Fibroblast of the aortic adventitia (primary cell): ENCODE measurements at regions not wholly inside any gene's neighbourhood (a gene's known extent, or its start where the extent isn't known, plus 50 kb on each side); places are given as distances from the start of the nearest gene placed in this dataset.

Experiments used
- DNase-seq: peaks from one replicate; pipeline ENCODE4 v3.0.0-alpha.2; 2010; ENCODE audit warnings: low read depth
- H3K4me3 ChIP-seq: 2 replicates; pipeline ENCODE4 v1.5.1; 2011; ENCODE audit warnings: low read depth, mild to moderate bottlenecking, control low read depth, low read length, moderate library complexity
- CTCF ChIP-seq: IDR thresholded peaks from 2 replicates; pipeline ENCODE4 v1.5.1; 2011; ENCODE audit warnings: mild to moderate bottlenecking, low read length, control low read depth, inconsistent platforms; ENCODE audit not compliant: insufficient read depth

- TF ChIP-seq CTCF, result no peak
- DNase-seq, result no peak
- no peak overlapping the region for H3K4me3 ChIP-seq
Measured at GRCh38 chr12:93178154-93178878, 199.4 kb upstream of the NUDT4 start.

- DNase-seq, result no peak
- no peak for TF ChIP-seq CTCF
- no peak overlapping the region for H3K4me3 ChIP-seq
Measured at GRCh38 chr12:93179792-93180191, 197.9 kb upstream of the NUDT4 start.

GRCh38 chr12:93180566-93180965 lies 197.2 kb upstream of the NUDT4 start:
- no peak for DNase-seq
- no peak overlapping the region for H3K4me3 ChIP-seq
- TF ChIP-seq CTCF, result no peak

- DNase-seq, result peak; percentile 45
- no peak for TF ChIP-seq CTCF
- no peak overlapping the region for H3K4me3 ChIP-seq
Measured at GRCh38 chr12:93181409-93181965, 196.2 kb upstream of the NUDT4 start.

GRCh38 chr12:93183940-93184671 lies 193.6 kb upstream of the NUDT4 start:
- H3K4me3 ChIP-seq, result no peak overlapping the region
- no peak for TF ChIP-seq CTCF
- peak; percentile 94 for DNase-seq

- TF ChIP-seq CTCF, result no peak
- DNase-seq, result no peak
- no peak overlapping the region for H3K4me3 ChIP-seq
Measured at GRCh38 chr12:93184672-93185368, 192.9 kb upstream of the NUDT4 start.
